Subcutaneous abdominal adipose tissue (tissue), 5 donors: ENCODE measurements at regions not wholly inside any gene's neighbourhood (a gene's known extent, or its start where the extent isn't known, plus 50 kb on each side); places are given as distances from the start of the nearest gene placed in this dataset.
"Not testable (repeated sequence)": the region's sequence is repeated elsewhere in the genome, so short reads cannot be mapped to it uniquely, and the experiment has no call there.

Source experiments
- H3K27ac ChIP-seq: one replicate; pipeline ENCODE4 v1.7.0; 2013; ENCODE audit warnings: low read depth, mild to moderate bottlenecking, inconsistent platforms, low read length, moderate library complexity
- H3K27me3 ChIP-seq, 5 donors: one replicate each; pipeline ENCODE4 v1.7.0; 2013; ENCODE audit warnings: low read length in 5 of 5, inconsistent platforms in 1 of 5; ENCODE audit not compliant: control insufficient read depth in 5 of 5, insufficient read depth in 4 of 5
- H3K36me3 ChIP-seq, 5 donors: one replicate each; pipeline ENCODE4 v1.7.0; 2013; ENCODE audit warnings: low read length in 5 of 5; ENCODE audit not compliant: control insufficient read depth in 5 of 5, insufficient read depth in 5 of 5
- H3K4me1 ChIP-seq, 5 donors: one replicate each; pipeline ENCODE4 v1.7.0; 2013; ENCODE audit warnings: low read length in 5 of 5, mild to moderate bottlenecking in 3 of 5, moderate library complexity in 1 of 5; ENCODE audit not compliant: control insufficient read depth in 5 of 5, insufficient read depth in 5 of 5
- H3K4me3 ChIP-seq, 5 donors: one replicate each; pipeline ENCODE4 v1.7.0; 2013; ENCODE audit warnings: low read length in 5 of 5, low read depth in 1 of 5
- H3K9ac ChIP-seq, 5 donors: one replicate each; pipeline ENCODE4 v1.7.0; 2013; ENCODE audit warnings: low read length in 5 of 5, mild to moderate bottlenecking in 4 of 5, moderate library complexity in 3 of 5
- H3K9me3 ChIP-seq, 5 donors: one replicate each; pipeline ENCODE4 v1.7.0; 2013; ENCODE audit warnings: low read length in 5 of 5; ENCODE audit not compliant: control insufficient read depth in 5 of 5
- donor health status: healthy.
- donor health status: healthy.
- donor health status: healthy.
- donor health status: healthy.
- donor health status: healthy.

DNA sequence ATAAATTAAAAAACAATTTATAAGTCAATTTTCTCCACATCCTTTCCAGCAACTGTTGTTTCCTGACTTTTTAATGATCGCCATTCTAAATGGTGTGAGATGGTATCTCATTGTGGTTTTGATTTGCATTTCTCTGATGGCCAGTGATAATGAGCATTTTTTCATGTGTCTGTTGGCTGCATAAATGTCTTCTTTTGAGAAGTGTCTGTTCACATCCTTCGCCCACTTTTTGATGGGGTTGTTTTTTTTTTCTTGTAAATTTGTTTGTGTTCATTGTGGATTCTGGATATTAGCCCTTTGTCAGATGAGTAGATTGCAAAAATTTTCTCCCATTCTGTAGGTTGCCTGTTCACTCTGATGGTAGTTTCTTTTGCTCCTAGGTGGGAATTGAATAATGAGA lies 539.4 kb downstream of the ADCYAP1 start:
- H3K27ac ChIP-seq, H3K27me3 ChIP-seq, H3K4me1 ChIP-seq, H3K9ac ChIP-seq, H3K9me3 ChIP-seq, H3K4me3 ChIP-seq, H3K36me3 ChIP-seq: not testable (repeated sequence)

DNA sequence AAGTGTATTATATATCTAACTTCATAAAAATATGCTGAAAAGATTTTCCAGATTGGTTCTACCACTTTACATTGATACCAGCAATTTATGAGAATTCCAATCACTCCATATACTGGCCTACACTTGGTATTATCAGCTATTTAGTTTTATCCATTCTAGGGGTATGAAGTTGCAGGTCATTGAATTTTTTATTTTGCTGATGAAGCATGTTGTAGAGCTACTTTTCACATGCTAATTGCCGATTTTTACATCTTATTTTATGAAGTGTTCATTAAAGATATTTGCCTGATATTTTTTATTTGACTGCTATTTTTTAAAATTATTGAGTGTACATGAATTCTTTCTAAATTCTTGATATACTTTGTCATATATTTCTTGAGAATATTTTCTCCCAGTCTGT lies 542.1 kb downstream of the ADCYAP1 start:
- peaks cover 0 to 5% (median under 1%) of the 10 kb centered on the region in 5 donors for H3K9me3 ChIP-seq
- H3K27ac ChIP-seq, result no peak overlapping the region
- H3K36me3 ChIP-seq, result no peaks in the 10 kb centered on the region
- H3K4me1 ChIP-seq, result no peaks in the 10 kb centered on the region
- no peak overlapping the region for H3K4me3 ChIP-seq
- no peak overlapping the region for H3K9ac ChIP-seq
- H3K27me3 ChIP-seq, result peaks cover 0 to 1% (median 0%) of the 10 kb centered on the region in 5 donors

DNA sequence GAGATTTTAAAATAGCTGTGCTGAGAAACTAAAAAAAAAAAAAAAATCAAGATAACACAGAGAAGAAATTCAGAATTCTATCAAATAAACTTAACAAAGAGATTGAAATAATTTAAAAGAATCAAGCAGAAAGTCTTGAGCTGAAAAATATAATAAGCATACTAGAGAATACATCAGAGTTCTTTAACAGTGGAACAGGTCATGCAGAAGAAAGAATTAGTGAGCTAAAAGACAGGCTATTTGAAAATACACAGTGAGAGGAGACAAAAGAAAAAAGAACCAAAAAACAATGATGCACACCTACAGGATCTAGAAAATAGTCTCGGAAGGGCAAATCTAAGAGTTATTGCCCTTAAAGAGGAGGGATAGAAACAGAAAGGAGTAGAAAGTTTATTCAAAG lies 548.1 kb downstream of the ADCYAP1 start:
- Histone ChIP-seq H3K4me3 (no peak overlapping the region), H3K9ac (no peak overlapping the region), H3K9me3 (peaks cover 0 to 11% (median 3%) of the 10 kb centered on the region in 5 donors), H3K4me1 (no peaks in the 10 kb centered on the region), H3K27ac (no peak overlapping the region), H3K36me3 (no peaks in the 10 kb centered on the region), H3K27me3 (peaks cover 0 to 3% (median 0%) of the 10 kb centered on the region in 5 donors)

DNA sequence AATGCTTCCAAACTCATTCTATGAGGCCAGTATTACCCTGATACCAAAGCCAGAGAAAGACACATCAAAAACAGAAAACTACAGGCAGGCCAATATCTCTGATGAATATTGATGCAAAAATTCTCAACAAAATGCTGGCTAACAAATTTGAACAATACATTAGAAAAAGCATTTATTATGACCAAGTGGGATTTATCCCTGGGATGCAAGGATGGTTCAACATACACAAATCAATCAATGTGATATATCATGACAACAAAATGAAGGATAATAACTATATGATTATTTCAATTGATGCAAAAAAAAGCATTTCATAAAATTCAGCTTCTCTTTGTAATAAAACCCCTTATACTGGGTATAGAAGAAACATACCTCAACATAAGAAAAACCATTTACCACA lies 550.9 kb downstream of the ADCYAP1 start:
- H3K27me3 ChIP-seq, result peaks cover 0 to 3% (median 0%) of the 10 kb centered on the region in 5 donors
- H3K4me1 ChIP-seq, result no peaks in the 10 kb centered on the region
- no peak overlapping the region for H3K9ac ChIP-seq
- H3K9me3 ChIP-seq, result peaks cover 3 to 17% (median 5%) of the 10 kb centered on the region in 5 donors
- no peak overlapping the region for H3K27ac ChIP-seq
- H3K36me3 ChIP-seq, result no peaks in the 10 kb centered on the region
- H3K4me3 ChIP-seq, result no peak overlapping the region

DNA sequence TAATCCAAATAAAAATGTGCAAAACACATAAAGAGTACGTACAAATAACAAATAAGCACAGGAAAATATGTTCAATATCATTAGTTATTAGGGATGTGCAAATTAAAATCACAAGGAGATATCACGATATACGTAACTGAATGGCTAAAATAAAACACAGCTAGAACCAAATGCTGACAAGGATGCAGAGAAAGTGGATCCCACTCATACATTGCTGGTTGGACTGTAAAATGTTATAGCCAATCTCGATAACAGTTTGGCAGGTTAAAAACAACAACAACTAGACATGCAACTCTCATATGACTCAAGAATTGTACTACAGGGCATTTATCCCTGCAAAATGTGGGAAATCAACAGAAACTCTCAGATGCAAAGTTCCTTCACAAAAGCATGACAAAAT lies 553.9 kb downstream of the ADCYAP1 start:
- Histone ChIP-seq H3K4me1 (no peaks in the 10 kb centered on the region), H3K9ac (no peak overlapping the region), H3K27me3 (no peaks in the 10 kb centered on the region), H3K4me3 (no peak overlapping the region), H3K36me3 (no peaks in the 10 kb centered on the region), H3K27ac (no peak overlapping the region), H3K9me3 (peaks cover 0 to 8% (median 5%) of the 10 kb centered on the region in 5 donors)

DNA sequence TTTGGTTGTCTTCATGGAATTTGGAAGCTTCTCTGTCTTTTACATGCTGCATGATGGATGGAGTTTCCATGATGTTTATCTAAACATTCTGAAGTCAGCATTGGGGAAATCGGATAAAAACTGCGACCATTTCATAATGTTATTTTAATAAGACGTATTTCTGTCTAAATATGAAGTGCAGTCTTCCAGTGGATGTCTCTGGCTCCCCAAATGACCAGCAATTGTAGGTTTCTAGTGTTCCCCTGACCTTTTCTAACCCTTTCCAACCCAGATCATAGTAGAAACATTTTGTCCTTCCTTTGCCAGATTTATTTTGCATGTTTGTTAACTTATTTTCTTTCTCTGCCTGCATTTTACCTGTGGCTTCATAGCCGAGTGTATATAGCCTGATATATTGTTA lies 559.3 kb downstream of the ADCYAP1 start:
- peaks cover 0 to 3% (median under 1%) of the 10 kb centered on the region in 5 donors for H3K9me3 ChIP-seq
- H3K27ac ChIP-seq, result no peak overlapping the region
- H3K4me1 ChIP-seq, result no peaks in the 10 kb centered on the region
- H3K4me3 ChIP-seq, result no peak overlapping the region
- H3K36me3 ChIP-seq, result no peaks in the 10 kb centered on the region
- no peaks in the 10 kb centered on the region for H3K27me3 ChIP-seq
- no peak overlapping the region for H3K9ac ChIP-seq

DNA sequence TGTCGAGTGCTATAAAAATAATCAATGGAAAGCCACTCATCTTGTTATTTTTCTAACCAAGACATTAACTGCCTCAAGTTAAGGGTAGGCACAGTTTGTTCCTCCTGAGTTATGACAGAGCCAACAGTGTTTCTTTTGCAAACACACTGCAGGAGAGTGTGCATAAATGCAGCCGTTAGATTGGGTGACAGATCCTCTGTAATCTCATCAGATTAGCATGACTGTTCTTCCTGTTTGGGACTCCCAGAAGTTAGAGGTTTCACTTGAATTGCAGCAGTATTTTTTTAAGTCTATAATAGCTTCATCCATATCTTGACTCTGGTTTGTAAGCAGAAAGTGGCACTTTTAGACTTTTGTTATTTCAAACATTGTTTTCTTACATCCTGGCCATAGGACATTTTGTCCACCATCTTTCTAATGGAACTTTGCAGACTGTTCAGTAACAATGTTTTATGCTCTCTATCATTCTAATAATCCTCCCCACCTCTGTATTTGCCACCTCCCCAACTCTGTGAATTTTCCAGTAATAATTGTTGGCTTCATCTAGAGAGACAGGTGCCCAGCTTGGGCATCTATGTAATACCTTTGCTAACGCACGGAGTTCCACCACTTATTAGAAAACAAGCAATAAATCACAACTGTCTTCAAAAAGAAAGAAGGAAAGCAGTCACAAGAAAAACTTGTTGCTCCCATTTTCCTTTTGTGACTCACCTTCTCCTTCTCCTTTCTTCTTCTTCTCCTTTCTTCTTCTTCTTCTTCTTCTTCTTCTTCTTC lies 560.0 kb downstream of the ADCYAP1 start:
- no peak overlapping the region for H3K4me3 ChIP-seq
- H3K36me3 ChIP-seq, result no peaks in the 10 kb centered on the region
- no peak overlapping the region for H3K9ac ChIP-seq
- H3K27ac ChIP-seq, result no peak overlapping the region
- no peaks in the 10 kb centered on the region for H3K9me3 ChIP-seq
- H3K4me1 ChIP-seq, result no peaks in the 10 kb centered on the region
- no peaks in the 10 kb centered on the region for H3K27me3 ChIP-seq

DNA sequence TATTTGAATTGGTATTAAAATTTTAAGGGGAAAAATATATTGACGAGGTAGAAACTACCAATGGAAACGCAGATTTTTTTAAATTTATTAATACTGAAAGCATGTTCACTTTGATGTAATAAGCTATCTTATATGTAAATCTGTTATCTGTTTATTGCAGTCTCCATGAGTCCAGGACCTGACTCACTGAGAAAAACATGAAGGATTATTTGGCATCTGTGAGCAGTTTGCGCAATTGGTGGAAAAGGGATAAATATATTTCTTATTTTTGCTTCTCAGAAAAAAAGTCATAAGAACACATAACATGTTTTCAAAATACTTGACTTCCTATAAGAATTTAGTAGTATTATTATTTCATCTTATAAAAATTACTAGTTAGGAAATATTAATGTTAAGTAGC lies 561.4 kb downstream of the ADCYAP1 start:
- Histone ChIP-seq H3K9me3 (no peaks in the 10 kb centered on the region), H3K27ac (no peak overlapping the region)

DNA sequence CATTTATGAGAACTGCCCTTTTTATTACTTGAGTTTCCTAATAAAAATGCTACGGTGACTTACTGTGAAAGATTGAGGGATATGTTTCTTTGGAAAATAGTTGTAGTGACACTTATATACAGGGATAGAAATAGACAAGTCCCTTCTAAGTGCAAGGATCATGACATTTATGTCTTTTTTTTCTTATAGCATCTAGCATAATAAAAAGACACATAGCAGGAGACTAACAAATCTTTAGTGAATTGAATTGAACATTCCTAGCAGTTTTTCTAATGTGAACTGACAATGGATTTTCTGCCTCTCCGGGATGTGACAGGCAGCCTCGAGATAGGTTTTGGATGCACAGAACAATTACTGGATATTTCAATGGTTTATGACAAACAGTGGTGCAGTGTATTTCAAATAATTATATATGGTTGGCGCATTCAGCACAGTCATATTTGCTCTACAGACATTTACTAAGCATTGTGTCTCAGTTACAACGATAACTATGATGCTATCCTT lies 562.8 kb downstream of the ADCYAP1 start:
- H3K27ac ChIP-seq, result no peak overlapping the region
- no peaks in the 10 kb centered on the region for H3K9me3 ChIP-seq
- H3K4me3 ChIP-seq, result no peak overlapping the region
- H3K36me3 ChIP-seq, result no peaks in the 10 kb centered on the region
- H3K4me1 ChIP-seq, result no peaks in the 10 kb centered on the region
- H3K27me3 ChIP-seq, result no peaks in the 10 kb centered on the region
- H3K9ac ChIP-seq, result no peak overlapping the region

More for the DNA sequence above, 561.4 kb downstream of the ADCYAP1 start:
- H3K36me3 ChIP-seq, result no peaks in the 10 kb centered on the region
- no peak overlapping the region for H3K9ac ChIP-seq
- no peaks in the 10 kb centered on the region for H3K4me1 ChIP-seq
- H3K4me3 ChIP-seq, result no peak overlapping the region
- no peaks in the 10 kb centered on the region for H3K27me3 ChIP-seq

DNA sequence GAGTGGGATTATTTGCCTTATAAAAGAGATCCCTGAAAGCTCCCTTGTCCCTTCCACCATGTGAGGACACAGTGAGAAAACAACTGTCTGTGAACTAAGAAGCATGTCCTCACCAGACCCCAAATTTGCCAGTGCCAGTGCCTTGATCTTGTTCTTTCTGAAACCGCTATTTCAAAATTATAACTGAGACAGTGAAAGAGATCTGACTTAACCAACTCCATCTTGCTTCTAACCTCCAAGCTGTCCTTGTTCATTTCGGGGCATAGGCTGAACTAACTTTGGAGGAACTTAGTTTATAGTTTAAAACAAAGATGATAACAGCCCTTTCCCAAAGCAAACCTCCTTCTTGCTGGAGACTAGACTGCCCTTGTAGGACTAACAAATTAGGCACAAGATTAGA lies 563.9 kb downstream of the ADCYAP1 start:
- Histone ChIP-seq H3K4me3 (no peak overlapping the region), H3K27ac (no peak overlapping the region), H3K9me3 (no peaks in the 10 kb centered on the region), H3K36me3 (no peaks in the 10 kb centered on the region), H3K9ac (no peak overlapping the region), H3K27me3 (no peaks in the 10 kb centered on the region), H3K4me1 (no peaks in the 10 kb centered on the region)
